Endodermal cell (in vitro differentiated cells): ENCODE measurements at regions not wholly inside any gene's neighbourhood (a gene's known extent, or its start where the extent isn't known, plus 50 kb on each side); places are given as distances from the start of the nearest gene placed in this dataset.
"Not testable (repeated sequence)": the region's sequence is repeated elsewhere in the genome, so short reads cannot be mapped to it uniquely, and the experiment has no call there.

Source experiments
- DNase-seq: peaks from one replicate; pipeline ENCODE4 v3.0.0-alpha.2; 2017
- H3K27ac ChIP-seq: 2 replicates; pipeline ENCODE4 v1.5.1; 2013; ENCODE audit warnings: mild to moderate bottlenecking, low read depth, low read length, moderate library complexity
- H3K27me3 ChIP-seq: 2 replicates; pipeline ENCODE4 v1.6.1; 2013; ENCODE audit warnings: mild to moderate bottlenecking, low read length, moderate library complexity; ENCODE audit not compliant: insufficient read depth, control insufficient read depth, poor library complexity, severe bottlenecking
- H3K36me3 ChIP-seq: 2 replicates; pipeline ENCODE4 v1.7.0; 2013; ENCODE audit warnings: mild to moderate bottlenecking, low read length, moderate library complexity; ENCODE audit not compliant: control insufficient read depth, insufficient read depth
- H3K4me1 ChIP-seq: one replicate; pipeline ENCODE4 v1.7.0; 2013; ENCODE audit warnings: low read length; ENCODE audit not compliant: control insufficient read depth, insufficient read depth
- H3K4me3 ChIP-seq: 2 replicates; pipeline ENCODE4 v1.5.1; 2013; ENCODE audit warnings: mild to moderate bottlenecking, low read length, moderate library complexity
- H3K9ac ChIP-seq: 2 replicates; pipeline ENCODE4 v1.6.1; 2013; ENCODE audit warnings: mild to moderate bottlenecking, low read length, moderate library complexity; ENCODE audit not compliant: poor library complexity, severe bottlenecking; ENCODE audit errors: extremely low read depth
- H3K9me3 ChIP-seq: 2 replicates; pipeline ENCODE4 v1.6.1; 2013; ENCODE audit warnings: mild to moderate bottlenecking, low read length, moderate library complexity; ENCODE audit not compliant: control insufficient read depth
- H3K27ac Mint-ChIP-seq: 2 replicates; pipeline ENCODE4 v1.8.0; 2020; ENCODE audit warnings: mixed read lengths
- H3K27me3 Mint-ChIP-seq: 2 replicates; pipeline ENCODE4 v1.8.0; 2021; ENCODE audit warnings: mild to moderate bottlenecking, mixed read lengths; ENCODE audit not compliant: insufficient read depth
- H3K36me3 Mint-ChIP-seq: 2 replicates; pipeline ENCODE4 v1.8.0; 2020; ENCODE audit warnings: low read depth, mixed read lengths
- H3K4me1 Mint-ChIP-seq: 2 replicates; pipeline ENCODE4 v1.8.0; 2020; ENCODE audit warnings: mixed read lengths
- H3K4me3 Mint-ChIP-seq: 2 replicates; pipeline ENCODE4 v1.8.0; 2020; ENCODE audit warnings: mild to moderate bottlenecking, moderate library complexity, mixed read lengths
- H3K9me3 Mint-ChIP-seq: 2 replicates; pipeline ENCODE4 v1.8.0; 2020; ENCODE audit warnings: mild to moderate bottlenecking, mixed read lengths
- CTCF ChIP-seq: fragments of 200-600 bp; sonication (generic); conservative IDR thresholded peaks from 2 replicates; pipeline ENCODE4 v1.5.0; 2021; ENCODE audit warnings: antibody characterized with exemption, mild to moderate bottlenecking
- WGBS, 2 experiments: methylation state at CpG; one replicate each; pipeline versions ENCODE4 v1.1.5 to v1.1.7; 2013; ENCODE audit warnings: missing lambda C conversion rate in 2 of 2, mixed read lengths in 1 of 2; ENCODE audit not compliant: insufficient coverage in 1 of 2, insufficient read length in 1 of 2; 5-methylcytosine and 5-hydroxymethylcytosine counted together

DNA sequence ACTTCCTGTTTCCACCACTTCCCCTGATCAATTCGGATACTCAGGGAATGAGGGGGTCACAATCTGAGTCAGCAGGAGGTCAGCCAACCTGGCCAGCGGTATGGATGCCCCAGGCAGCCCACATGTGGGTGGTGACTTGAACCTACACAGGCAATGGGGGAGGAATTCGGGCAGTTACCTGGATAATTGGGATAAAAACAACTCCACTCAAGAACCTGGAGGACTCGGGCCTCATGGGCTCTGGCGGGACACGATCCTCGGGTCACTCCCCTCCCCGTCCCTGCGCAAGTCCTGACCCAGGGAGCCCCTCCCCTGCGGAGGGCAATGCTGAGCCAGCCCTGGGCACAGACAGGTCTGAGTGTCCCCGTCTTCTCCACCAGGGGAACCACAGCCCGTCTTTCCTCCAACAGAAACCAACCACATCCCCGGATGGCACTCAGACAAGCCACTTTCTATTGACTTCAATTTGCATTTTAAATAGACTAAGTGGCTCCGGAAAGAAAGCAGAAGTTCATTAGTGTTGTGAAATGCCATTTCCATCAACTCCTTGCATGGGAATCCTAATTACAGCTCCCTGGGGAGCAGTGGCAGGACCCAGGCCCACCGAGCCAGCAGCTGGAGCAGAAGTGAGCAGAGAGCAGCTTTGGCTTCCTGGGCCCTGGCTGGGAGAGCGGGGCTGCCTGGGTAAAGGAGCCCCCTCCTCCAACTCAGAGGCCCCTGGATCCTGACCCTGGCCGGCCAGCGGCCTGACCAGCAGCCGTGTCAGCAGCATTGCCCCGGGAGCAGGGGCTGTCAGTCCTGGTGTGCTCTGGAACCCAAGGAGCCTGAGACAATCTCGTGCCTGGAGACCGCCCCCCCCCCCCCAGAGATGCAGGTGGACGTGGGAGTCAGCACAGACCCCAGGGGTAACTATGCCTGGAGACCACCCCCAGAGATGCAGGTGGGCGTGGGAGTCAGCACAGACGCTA is 374.1 kb downstream of the ADGRD1 start:
- H3K4me3 Mint-ChIP-seq = no peak overlapping the region
- H3K4me3 ChIP-seq = no peak overlapping the region
- H3K9ac ChIP-seq = no peak overlapping the region
- peaks cover 6% of the 10 kb centered on the region for H3K27me3 Mint-ChIP-seq
- DNase-seq = peak; percentile 77
- H3K27ac Mint-ChIP-seq = no peak overlapping the region
- H3K36me3 Mint-ChIP-seq = no peaks in the 10 kb centered on the region
- H3K27me3 ChIP-seq = no peaks in the 10 kb centered on the region
- H3K4me1 ChIP-seq = no peaks in the 10 kb centered on the region
- peaks cover 13% of the 10 kb centered on the region for H3K9me3 ChIP-seq
- WGBS, 2 experiments = 80 to 92% methylated on average over 11 to 25 of the region's 25 CpGs
- H3K9me3 Mint-ChIP-seq = peaks cover 34% of the 10 kb centered on the region
- no peaks in the 10 kb centered on the region for H3K4me1 Mint-ChIP-seq
- no peak overlapping the region for H3K27ac ChIP-seq
- peak; percentile 63 for TF ChIP-seq CTCF
- no peaks in the 10 kb centered on the region for H3K36me3 ChIP-seq

DNA sequence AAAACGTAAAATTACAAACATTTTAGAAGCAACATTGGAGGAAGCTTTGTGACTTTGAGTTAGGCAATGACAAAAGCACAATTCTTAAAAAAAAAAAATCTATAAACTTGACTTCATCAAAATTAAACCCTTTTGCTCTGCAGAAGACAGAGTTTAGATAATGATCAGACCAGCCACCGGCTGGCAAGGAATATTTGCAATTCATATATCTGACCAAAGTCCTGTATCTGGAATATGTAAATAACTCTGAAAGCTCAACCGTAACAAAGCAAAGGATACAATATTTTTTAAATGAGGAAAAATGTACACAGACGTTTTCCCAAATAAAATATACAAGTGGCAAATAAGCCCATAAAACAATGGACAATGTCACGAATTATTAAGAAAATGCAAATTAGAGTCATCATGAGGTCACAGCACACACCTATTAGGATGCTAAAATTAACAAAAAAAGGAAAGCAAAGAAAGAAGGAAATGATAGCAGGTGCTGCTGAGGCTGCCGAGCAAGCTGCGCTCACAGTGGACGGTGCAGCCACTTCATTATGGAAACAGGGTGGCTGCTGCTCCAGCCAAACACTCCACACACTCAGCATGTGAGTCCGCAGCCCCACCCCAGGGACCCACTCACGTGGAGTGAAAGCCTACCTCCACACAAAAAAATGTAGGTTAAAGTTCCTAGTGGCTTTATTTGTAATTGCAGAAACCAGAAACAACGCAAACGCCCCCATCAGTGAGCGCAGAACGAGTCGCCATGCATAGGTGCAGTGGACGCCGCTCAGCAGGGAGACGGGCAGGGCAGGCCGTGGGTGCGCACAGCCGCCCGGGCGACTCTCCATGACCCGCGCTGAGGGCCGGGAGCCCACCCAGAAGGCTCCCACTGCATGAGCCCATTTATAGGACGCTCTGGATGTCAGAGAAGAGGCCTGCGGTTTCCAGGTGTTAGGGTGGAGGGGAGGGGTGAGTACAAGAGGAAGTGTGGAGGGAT is 375.4 kb downstream of the ADGRD1 start:
- not testable (repeated sequence) for H3K36me3 Mint-ChIP-seq, H3K27me3 Mint-ChIP-seq, H3K27ac ChIP-seq, H3K36me3 ChIP-seq, H3K4me1 ChIP-seq, H3K4me3 ChIP-seq, H3K4me1 Mint-ChIP-seq, H3K27ac Mint-ChIP-seq, H3K27me3 ChIP-seq, H3K9me3 ChIP-seq, H3K9ac ChIP-seq, DNase-seq, H3K4me3 Mint-ChIP-seq
- peaks cover 25% of the 10 kb centered on the region for H3K9me3 Mint-ChIP-seq
- WGBS, 2 experiments = 83 to 90% methylated on average over 6 to 15 of the region's 28 CpGs

DNA sequence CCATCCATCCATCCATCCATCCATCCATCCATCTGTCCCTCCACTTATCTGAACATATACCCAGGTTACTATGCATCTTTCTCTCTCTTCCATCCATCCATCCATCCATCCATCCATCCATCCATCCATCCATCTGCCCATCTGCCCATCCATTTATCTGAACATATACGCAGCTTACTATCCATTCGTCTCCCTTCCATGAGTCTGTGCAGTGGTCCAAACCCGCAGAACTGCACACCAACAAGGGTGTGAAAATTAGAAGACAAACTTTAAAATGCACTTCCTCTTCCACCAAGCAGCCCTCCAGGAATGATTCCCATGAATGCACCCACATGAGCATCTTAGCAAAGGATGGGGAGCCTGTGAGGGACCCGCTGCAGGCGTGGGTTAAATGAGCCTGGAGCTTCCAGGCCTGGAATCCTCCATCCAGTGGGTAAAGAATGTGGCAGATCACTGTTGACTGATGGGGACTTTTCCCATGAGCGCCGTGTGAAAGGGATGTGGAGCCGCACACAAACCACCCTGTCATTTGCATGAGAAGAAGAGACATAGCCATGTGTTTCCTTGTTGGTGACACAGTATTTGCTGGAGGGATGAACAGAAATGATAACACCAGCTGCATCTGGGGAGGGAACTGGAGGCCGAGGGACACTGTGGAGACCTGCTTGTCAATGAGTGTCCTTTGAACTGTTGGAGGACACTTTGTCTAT is 376.6 kb downstream of the ADGRD1 start:
- H3K27me3 ChIP-seq = no peaks in the 10 kb centered on the region
- no peaks in the 10 kb centered on the region for H3K4me1 ChIP-seq
- no peaks in the 10 kb centered on the region for H3K9me3 ChIP-seq
- no peak overlapping the region for H3K4me3 Mint-ChIP-seq
- H3K36me3 ChIP-seq = no peaks in the 10 kb centered on the region
- H3K27ac ChIP-seq = no peak overlapping the region
- H3K9ac ChIP-seq = no peak overlapping the region
- no peak for DNase-seq
- no peaks in the 10 kb centered on the region for H3K4me1 Mint-ChIP-seq
- no peaks in the 10 kb centered on the region for H3K36me3 Mint-ChIP-seq
- H3K4me3 ChIP-seq = no peak overlapping the region
- peaks cover 6% of the 10 kb centered on the region for H3K27me3 Mint-ChIP-seq
- H3K9me3 Mint-ChIP-seq = peaks cover 14% of the 10 kb centered on the region
- WGBS, 2 experiments = 87% methylated on average over 6 to 9 of the region's 9 CpGs
- H3K27ac Mint-ChIP-seq = no peak overlapping the region
- TF ChIP-seq CTCF = no peak
